H9 (cell line): ENCODE measurements at regions not wholly inside any gene's neighbourhood (a gene's known extent, or its start where the extent isn't known, plus 50 kb on each side); places are given as distances from the start of the nearest gene placed in this dataset.

Experiments used
- DNase-seq: peaks from one replicate; pipeline ENCODE4 v3.0.0-alpha.2; 2017
- H2AFZ ChIP-seq: one replicate; pipeline ENCODE4 v1.6.1; 2013; ENCODE audit warnings: mild to moderate bottlenecking, low read length, control low read depth, moderate library complexity
- H2AK5ac ChIP-seq: 2 replicates; pipeline ENCODE4 v1.6.1; 2013; ENCODE audit warnings: low read length, control low read depth, mixed read lengths; ENCODE audit not compliant: insufficient read length
- H2BK120ac ChIP-seq: one replicate; pipeline ENCODE4 v1.6.1; 2013; ENCODE audit warnings: low read depth, mild to moderate bottlenecking, low read length, control low read depth, inconsistent platforms; ENCODE audit not compliant: poor library complexity, severe bottlenecking
- H2BK12ac ChIP-seq: 2 replicates; pipeline ENCODE4 v1.6.1; 2013; ENCODE audit warnings: low read length, control low read depth, mixed read lengths, low read depth; ENCODE audit not compliant: insufficient read length
- H2BK15ac ChIP-seq: 2 replicates; pipeline ENCODE4 v1.6.1; 2013; ENCODE audit warnings: low read depth, low read length, control low read depth
- H2BK20ac ChIP-seq: one replicate; pipeline ENCODE4 v1.6.1; 2013; ENCODE audit warnings: low read depth, mild to moderate bottlenecking, low read length, control low read depth, inconsistent platforms; ENCODE audit not compliant: poor library complexity, severe bottlenecking
- H2BK5ac ChIP-seq: 2 replicates; pipeline ENCODE4 v1.6.1; 2013; ENCODE audit warnings: low read length, control low read depth, mixed read lengths; ENCODE audit not compliant: insufficient read length
- H3K14ac ChIP-seq: 2 replicates; pipeline ENCODE4 v1.6.1; 2013; ENCODE audit warnings: low read length, control low read depth; ENCODE audit not compliant: insufficient read depth
- H3K18ac ChIP-seq: 2 replicates; pipeline ENCODE4 v1.6.1; 2013; ENCODE audit warnings: low read depth, mild to moderate bottlenecking, mixed read lengths, low read length, control low read depth; ENCODE audit not compliant: insufficient read length
- H3K23ac ChIP-seq: 2 replicates; pipeline ENCODE4 v1.6.1; 2013; ENCODE audit warnings: low read length, control low read depth, mixed read lengths, low read depth; ENCODE audit not compliant: insufficient read length
- H3K23me2 ChIP-seq: 2 replicates; pipeline ENCODE4 v1.6.1; 2013; ENCODE audit warnings: low read depth, mild to moderate bottlenecking, mixed read lengths, low read length, control low read depth; ENCODE audit not compliant: insufficient read length, poor library complexity, severe bottlenecking
- H3K27ac ChIP-seq: 2 replicates; pipeline ENCODE4 v1.5.1; 2013; ENCODE audit warnings: low read length, control low read depth, mixed read lengths, low read depth; ENCODE audit not compliant: insufficient read length
- H3K27me3 ChIP-seq: 2 replicates; pipeline ENCODE4 v1.6.1; 2013; ENCODE audit warnings: low read length, control low read depth, inconsistent platforms; ENCODE audit not compliant: insufficient read depth
- H3K4ac ChIP-seq: 2 replicates; pipeline ENCODE4 v1.6.1; 2013; ENCODE audit warnings: low read depth, mild to moderate bottlenecking, control low read depth, inconsistent platforms, low read length, moderate library complexity
- H3K4me1 ChIP-seq: 2 replicates; pipeline ENCODE4 v1.6.1; 2013; ENCODE audit warnings: low read length, control low read depth, inconsistent platforms; ENCODE audit not compliant: insufficient read depth
- H3K4me2 ChIP-seq: 2 replicates; pipeline ENCODE4 v1.6.1; 2013; ENCODE audit warnings: low read length, control low read depth, mixed read lengths; ENCODE audit not compliant: insufficient read length, insufficient read depth
- H3K56ac ChIP-seq: 2 replicates; pipeline ENCODE4 v1.6.1; 2013; ENCODE audit warnings: low read depth, mild to moderate bottlenecking, mixed read lengths, low read length, control low read depth; ENCODE audit not compliant: insufficient read length
- H3K79me1 ChIP-seq: 2 replicates; pipeline ENCODE4 v1.6.1; 2013; ENCODE audit warnings: low read depth, mild to moderate bottlenecking, moderate library complexity, low read length, control low read depth, inconsistent platforms; ENCODE audit not compliant: insufficient read depth, poor library complexity, severe bottlenecking
- H3K79me2 ChIP-seq: 2 replicates; pipeline ENCODE4 v1.6.1; 2013; ENCODE audit warnings: low read length, control low read depth, inconsistent platforms; ENCODE audit not compliant: insufficient read depth
- H3K9ac ChIP-seq: 2 replicates; pipeline ENCODE4 v1.6.1; 2013; ENCODE audit warnings: low read length, control low read depth, mixed read lengths; ENCODE audit not compliant: insufficient read length; ENCODE audit errors: extremely low read depth
- H3K9me3 ChIP-seq: one replicate; pipeline ENCODE4 v1.6.1; 2013; ENCODE audit warnings: low read depth, low read length, inconsistent platforms; ENCODE audit not compliant: control insufficient read depth
- H3T11ph ChIP-seq: one replicate; pipeline ENCODE4 v1.6.1; 2013; ENCODE audit warnings: mild to moderate bottlenecking, low read length, control low read depth, inconsistent platforms
- H4K20me1 ChIP-seq: one replicate; pipeline ENCODE4 v1.6.1; 2013; ENCODE audit not compliant: control insufficient read depth, insufficient read length, insufficient read depth
- H4K5ac ChIP-seq: 2 replicates; pipeline ENCODE4 v1.6.1; 2013; ENCODE audit warnings: low read depth, mild to moderate bottlenecking, mixed read lengths, low read length, control low read depth; ENCODE audit not compliant: insufficient read length
- H4K8ac ChIP-seq: replicated peaks from 2 replicates; pipeline ENCODE4 v1.6.1; 2013; ENCODE audit warnings: low read length, control low read depth, mixed read lengths, low read depth; ENCODE audit not compliant: insufficient read length
- H4K91ac ChIP-seq: 2 replicates; pipeline ENCODE4 v1.6.1; 2013; ENCODE audit warnings: low read depth, mild to moderate bottlenecking, moderate library complexity, mixed read lengths, low read length, control low read depth; ENCODE audit not compliant: insufficient read length
- H3K27ac Mint-ChIP-seq, 3 experiments: 2 replicates in 2 of 3; 3 replicates in 1 of 3; pipeline ENCODE4 v1.8.0; 2020 to 2021; ENCODE audit warnings: mixed read lengths in 3 of 3, mild to moderate bottlenecking in 1 of 3, moderate library complexity in 1 of 3
- H3K27me3 Mint-ChIP-seq: 2 replicates; pipeline ENCODE4 v1.8.0; 2021; ENCODE audit warnings: low read depth, mild to moderate bottlenecking, moderate library complexity, mixed read lengths
- H3K36me3 Mint-ChIP-seq, 3 experiments: 2 replicates in 2 of 3; 3 replicates in 1 of 3; pipeline ENCODE4 v1.8.0; 2020 to 2021; ENCODE audit warnings: low read depth in 3 of 3, mixed read lengths in 3 of 3; ENCODE audit not compliant: insufficient read depth in 1 of 3
- H3K4me1 Mint-ChIP-seq, 2 experiments: 2 replicates each; pipeline ENCODE4 v1.8.0; 2020; ENCODE audit warnings: mixed read lengths in 2 of 2
- H3K4me3 Mint-ChIP-seq, 2 experiments: 2 replicates in 1 of 2; 3 replicates in 1 of 2; pipeline ENCODE4 v1.8.0; 2020 to 2021; ENCODE audit warnings: mild to moderate bottlenecking in 2 of 2, mixed read lengths in 2 of 2, moderate library complexity in 1 of 2
- H3K9me3 Mint-ChIP-seq, 2 experiments: 2 replicates in 1 of 2; 3 replicates in 1 of 2; pipeline ENCODE4 v1.8.0; 2020; ENCODE audit warnings: mild to moderate bottlenecking in 2 of 2, mixed read lengths in 2 of 2, moderate library complexity in 1 of 2
- WGBS: extraction: QIAGEN DNeasy Blood & Tissue Kit; methylation state at CpG from one replicate; pipeline ENCODE4 v1.1.7; 2013; ENCODE audit warnings: missing lambda C conversion rate, low lambda C conversion rate, mixed read lengths; ENCODE audit not compliant: insufficient read length; ENCODE audit errors: extremely low coverage; 5-methylcytosine and 5-hydroxymethylcytosine counted together
- TF ChIP-seq, protein P1 (sequence below): fragments of 200-600 bp; sonication (generic); conservative IDR thresholded peaks from 3 replicates; pipeline ENCODE4 v1.8.0; 2021; ENCODE audit warnings: antibody characterized with exemption, mild to moderate bottlenecking

DNA sequence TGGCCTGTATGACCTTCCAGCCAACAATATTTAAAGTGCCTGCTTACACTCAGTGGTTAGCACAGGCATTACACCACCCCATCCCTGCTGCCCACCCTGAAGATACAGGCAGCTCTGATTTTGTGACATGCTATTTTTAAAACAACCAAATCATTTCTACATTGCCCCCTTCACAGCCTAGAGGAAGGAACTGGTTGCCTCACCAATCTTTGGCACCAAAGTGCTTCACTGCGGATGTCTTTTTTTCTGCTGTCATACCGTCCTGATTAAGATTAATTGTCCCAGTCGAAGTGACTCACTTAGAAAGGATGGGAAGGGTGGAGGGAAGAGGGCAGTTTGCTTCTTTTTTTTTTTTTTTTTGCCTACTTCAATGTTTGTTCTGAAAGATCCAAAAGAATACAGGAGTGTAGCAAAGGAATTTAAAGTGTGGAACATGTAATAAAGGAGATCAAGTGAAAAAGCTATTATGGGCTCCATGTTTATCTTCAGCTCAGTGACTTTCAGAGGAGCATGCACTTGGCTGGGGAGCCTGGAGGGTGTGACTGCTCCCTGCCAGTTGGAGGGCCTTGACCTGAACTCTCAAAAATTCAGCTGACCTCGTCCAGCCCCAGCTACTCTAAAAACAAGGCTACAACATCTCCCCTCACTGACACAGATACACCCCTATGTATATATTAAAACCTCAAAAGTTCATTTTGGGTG, 501.1 kb upstream of the TNP1 start:
- no peaks in the 10 kb centered on the region for H3K79me1 ChIP-seq
- Mint-ChIP-seq H3K27ac (no peak overlapping the region), H3K9me3 (no peaks in the 10 kb centered on the region; a peak in 2 of 5 replicates), H3K4me3 (no peak overlapping the region), H3K27me3 (peaks cover 38% of the 10 kb centered on the region), H3K36me3 (no peaks in the 10 kb centered on the region), H3K4me1 (peaks cover 10 to 18% of the 10 kb centered on the region in 2 experiments)
- no CpG with 5 or more reads among the region's 4 CpGs for WGBS
- H4K5ac ChIP-seq, result no peak overlapping the region
- no peak overlapping the region for H3K56ac ChIP-seq
- no peak for DNase-seq
- H3K27ac ChIP-seq, result no peak overlapping the region
- no peak overlapping the region for H4K8ac ChIP-seq
- H3K4me2 ChIP-seq, result no peak overlapping the region
- H3K4ac ChIP-seq, result no peak overlapping the region
- H3K9me3 ChIP-seq, result no peaks in the 10 kb centered on the region
- H2BK12ac ChIP-seq, result no peak overlapping the region
- no peaks in the 10 kb centered on the region for H3K79me2 ChIP-seq
- no peak overlapping the region for H2AK5ac ChIP-seq
- no peak overlapping the region for H2BK20ac ChIP-seq
- no peak overlapping the region for H4K91ac ChIP-seq
- no peak overlapping the region for H2AFZ ChIP-seq
- no peak overlapping the region for H2BK15ac ChIP-seq
- no peak overlapping the region for H3K23ac ChIP-seq
- H3K23me2 ChIP-seq, result no peaks in the 10 kb centered on the region
- H3K9ac ChIP-seq, result no peak overlapping the region
- TF ChIP-seq, protein P1, sequence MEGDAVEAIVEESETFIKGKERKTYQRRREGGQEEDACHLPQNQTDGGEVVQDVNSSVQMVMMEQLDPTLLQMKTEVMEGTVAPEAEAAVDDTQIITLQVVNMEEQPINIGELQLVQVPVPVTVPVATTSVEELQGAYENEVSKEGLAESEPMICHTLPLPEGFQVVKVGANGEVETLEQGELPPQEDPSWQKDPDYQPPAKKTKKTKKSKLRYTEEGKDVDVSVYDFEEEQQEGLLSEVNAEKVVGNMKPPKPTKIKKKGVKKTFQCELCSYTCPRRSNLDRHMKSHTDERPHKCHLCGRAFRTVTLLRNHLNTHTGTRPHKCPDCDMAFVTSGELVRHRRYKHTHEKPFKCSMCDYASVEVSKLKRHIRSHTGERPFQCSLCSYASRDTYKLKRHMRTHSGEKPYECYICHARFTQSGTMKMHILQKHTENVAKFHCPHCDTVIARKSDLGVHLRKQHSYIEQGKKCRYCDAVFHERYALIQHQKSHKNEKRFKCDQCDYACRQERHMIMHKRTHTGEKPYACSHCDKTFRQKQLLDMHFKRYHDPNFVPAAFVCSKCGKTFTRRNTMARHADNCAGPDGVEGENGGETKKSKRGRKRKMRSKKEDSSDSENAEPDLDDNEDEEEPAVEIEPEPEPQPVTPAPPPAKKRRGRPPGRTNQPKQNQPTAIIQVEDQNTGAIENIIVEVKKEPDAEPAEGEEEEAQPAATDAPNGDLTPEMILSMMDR, result no peak
- peaks cover 2% of the 10 kb centered on the region for H3K27me3 ChIP-seq
- H3K14ac ChIP-seq, result no peak overlapping the region
- no peaks in the 10 kb centered on the region for H4K20me1 ChIP-seq
- peaks cover 2% of the 10 kb centered on the region; the same call in 1 of the 2 replicates for H3K4me1 ChIP-seq
- H3T11ph ChIP-seq, result no peak overlapping the region
- H2BK120ac ChIP-seq, result no peak overlapping the region
- no peak overlapping the region for H3K18ac ChIP-seq
- no peak overlapping the region for H2BK5ac ChIP-seq
